C4-2B (cell line): ENCODE measurements at regions not wholly inside any gene's neighbourhood (a gene's known extent, or its start where the extent isn't known, plus 50 kb on each side); places are given as distances from the start of the nearest gene placed in this dataset.

Experiments
- CTCF ChIP-seq: fragments of 450-650 bp; conservative IDR thresholded peaks from 2 replicates; pipeline ENCODE4 v1.5.1; 2017; ENCODE audit warnings: mild to moderate bottlenecking
- ZFX ChIP-seq: fragments of 450-650 bp; IDR thresholded peaks from 2 replicates; pipeline ENCODE4 v1.6.1; 2017

DNA sequence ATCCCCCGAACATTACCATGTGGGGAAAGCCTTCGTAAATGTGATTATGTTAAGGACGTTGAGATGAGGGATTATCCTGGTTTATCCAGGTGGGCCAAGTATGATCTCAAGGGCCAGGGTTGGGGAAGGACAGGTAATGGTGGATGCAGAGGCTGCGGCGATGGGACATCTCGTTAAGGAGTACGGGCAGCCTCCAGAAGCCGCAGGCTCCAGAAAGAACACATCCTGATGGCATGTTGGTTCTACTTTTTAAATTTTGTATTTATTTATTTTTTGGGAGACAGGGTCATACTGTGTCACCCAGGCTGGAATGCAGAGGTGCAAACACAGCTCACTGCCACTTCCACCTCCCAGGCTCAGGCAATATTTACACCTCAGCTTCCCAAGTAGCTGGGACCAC is 86.2 kb upstream of the RAB6C start:
- TF ChIP-seq CTCF, result no peak
- no peak for TF ChIP-seq ZFX
